Activated naive CD4-positive, alpha-beta T cell treated with Interleukin-2 at 50 U/mL for 16 hours (primary cell): ENCODE measurements at regions not wholly inside any gene's neighbourhood (a gene's known extent, or its start where the extent isn't known, plus 50 kb on each side); places are given as distances from the start of the nearest gene placed in this dataset.

ENCODE experiments used
- DNase-seq: peaks from one replicate; pipeline ENCODE4 v3.0.0-alpha.2; 2020

GRCh38 chr4:43244688-43245382, 352.3 kb downstream of the GRXCR1 start:
- DNase-seq = no peak

GRCh38 chr4:43251841-43252240, 359.3 kb downstream of the GRXCR1 start:
- no peak for DNase-seq

- no peak for DNase-seq
These were observed 361.0 kb downstream of the GRXCR1 start for GRCh38 chr4:43253541-43253940.

- no peak for DNase-seq
These were observed 372.2 kb downstream of the GRXCR1 start for GRCh38 chr4:43264730-43265129.

- DNase-seq = no peak
These were observed 379.4 kb downstream of the GRXCR1 start for GRCh38 chr4:43271946-43272345.

GRCh38 chr4:43274376-43274775, 381.9 kb downstream of the GRXCR1 start:
- no peak for DNase-seq

GRCh38 chr4:43275779-43276178, 383.3 kb downstream of the GRXCR1 start:
- no peak for DNase-seq

- DNase-seq = no peak
These were observed 383.8 kb downstream of the GRXCR1 start for GRCh38 chr4:43276321-43276720.

- no peak for DNase-seq
These were observed 384.5 kb downstream of the GRXCR1 start for GRCh38 chr4:43277003-43277402.

GRCh38 chr4:43282534-43282933, 390.0 kb downstream of the GRXCR1 start:
- no peak for DNase-seq

- DNase-seq = no peak
These were observed 393.6 kb downstream of the GRXCR1 start for GRCh38 chr4:43286137-43286536.

- no peak for DNase-seq
These were observed 404.5 kb downstream of the GRXCR1 start for GRCh38 chr4:43296946-43297528.

- no peak for DNase-seq
These were observed 424.3 kb downstream of the GRXCR1 start for GRCh38 chr4:43316813-43317212.

- no peak for DNase-seq
These were observed 432.9 kb downstream of the GRXCR1 start for GRCh38 chr4:43325220-43325967.

GRCh38 chr4:43330288-43330687, 437.8 kb downstream of the GRXCR1 start:
- no peak for DNase-seq

GRCh38 chr4:43331226-43332051, 438.9 kb downstream of the GRXCR1 start:
- DNase-seq = no peak

- no peak for DNase-seq
These were observed 439.5 kb downstream of the GRXCR1 start for GRCh38 chr4:43332052-43332425.

GRCh38 chr4:43337707-43338106, 445.2 kb downstream of the GRXCR1 start:
- no peak for DNase-seq

GRCh38 chr4:43339435-43339834, 446.9 kb downstream of the GRXCR1 start:
- no peak for DNase-seq

GRCh38 chr4:43341741-43342140, 449.2 kb downstream of the GRXCR1 start:
- DNase-seq = no peak

- no peak for DNase-seq
These were observed 450.8 kb downstream of the GRXCR1 start for GRCh38 chr4:43343298-43343697.

- no peak for DNase-seq
These were observed 452.9 kb downstream of the GRXCR1 start for GRCh38 chr4:43345323-43345925.

GRCh38 chr4:43348591-43348990, 456.1 kb downstream of the GRXCR1 start:
- DNase-seq = no peak
